Activated CD4-positive, CD25-positive, alpha-beta regulatory T cell treated with anti-CD3 and anti-CD28 coated beads, Interleukin-2, amount 50 U/mL, for 16 hours (primary cell): ENCODE measurements at regions not wholly inside any gene's neighbourhood (a gene's known extent, or its start where the extent isn't known, plus 50 kb on each side); places are given as distances from the start of the nearest gene placed in this dataset.

Source experiments
- DNase-seq: peaks from one replicate; pipeline ENCODE4 v3.0.0-alpha.2; 2020; ENCODE audit warnings: low read depth, low spot score

DNA sequence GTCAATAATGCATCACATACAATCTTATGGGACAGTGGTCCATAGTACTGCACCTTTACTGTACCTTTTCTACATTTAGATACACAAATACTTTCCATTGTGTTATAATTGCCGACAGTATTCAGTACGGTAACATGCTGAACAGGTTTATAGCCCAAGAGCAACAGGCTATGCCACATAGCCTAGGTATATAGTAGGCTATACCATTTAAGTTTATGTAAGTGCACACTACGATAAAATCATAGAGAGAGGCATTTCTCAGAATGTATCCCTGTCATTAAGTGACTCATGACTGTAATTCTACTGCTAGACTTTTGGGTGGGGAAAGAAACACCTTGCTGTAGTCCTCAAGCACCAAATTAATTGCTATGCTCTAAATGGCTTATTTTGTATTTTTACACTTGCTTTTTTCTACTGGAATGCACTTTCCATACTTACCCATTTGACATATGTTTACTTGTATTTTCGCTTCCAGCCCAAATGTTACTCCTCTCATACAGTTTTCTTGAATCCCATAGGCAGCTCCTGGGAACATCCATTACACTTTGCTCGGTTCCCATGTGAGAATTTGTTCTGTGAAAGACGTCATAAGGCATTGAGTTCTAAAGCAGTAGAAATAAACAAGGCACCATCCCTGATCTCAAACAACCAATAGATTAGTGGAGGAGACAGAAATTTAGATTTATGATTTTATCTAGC lies 714.0 kb upstream of the ID2 start:
- DNase-seq, result no peak

DNA sequence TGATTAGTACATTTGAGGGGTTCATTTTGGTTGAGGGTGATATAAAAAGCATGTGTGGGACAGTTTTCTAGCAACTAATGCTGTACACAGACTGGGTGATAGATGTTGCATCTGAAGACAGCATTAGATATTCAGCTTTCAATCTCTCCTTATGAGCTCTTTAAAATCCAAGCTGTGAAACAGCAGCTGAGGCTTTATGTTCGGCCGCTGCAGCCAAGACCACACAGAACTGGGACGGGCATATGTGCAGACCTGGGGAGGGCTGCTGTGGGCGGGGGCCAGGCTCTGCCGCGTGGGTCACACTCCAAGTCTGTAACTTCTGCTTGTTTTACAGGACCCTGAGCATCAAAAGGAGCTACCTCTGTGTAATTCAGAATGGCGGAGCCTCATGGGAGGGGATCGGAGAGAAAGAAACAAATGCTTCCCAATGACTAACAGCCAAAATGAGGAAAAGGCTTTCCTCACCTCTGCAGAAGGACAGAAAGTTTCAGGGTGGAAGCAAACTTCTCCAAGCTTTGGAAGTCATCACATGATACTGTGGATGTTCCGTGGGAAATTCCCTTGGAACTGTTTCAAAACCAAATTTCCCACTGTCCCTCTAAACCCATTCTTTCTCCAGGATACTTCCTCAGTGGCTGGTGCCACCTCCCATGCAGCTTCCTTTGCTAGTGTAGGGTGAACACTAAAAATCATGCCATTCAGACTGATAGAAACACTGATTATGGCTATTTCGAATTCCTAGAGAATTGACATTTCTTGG lies 711.9 kb upstream of the ID2 start:
- no peak for DNase-seq

DNA sequence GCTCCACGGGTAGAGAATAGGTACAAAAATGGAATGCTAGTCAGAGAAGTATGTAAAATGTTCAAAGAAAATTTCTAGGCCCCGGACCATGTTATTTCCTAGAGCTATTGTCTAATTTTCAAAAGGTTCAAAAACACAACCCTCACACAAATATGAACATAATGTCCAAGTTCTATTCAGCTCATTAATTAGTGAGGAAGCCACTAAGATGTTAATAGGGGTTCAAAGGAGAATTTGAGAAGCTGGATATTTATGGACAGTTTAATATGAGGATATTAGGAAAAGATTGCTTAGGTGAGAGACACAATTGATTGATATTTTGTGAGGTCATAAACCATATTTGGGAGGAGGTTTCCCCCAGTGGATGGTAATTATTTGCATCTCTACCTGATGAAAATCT lies 710.6 kb upstream of the ID2 start:
- DNase-seq, result no peak

DNA sequence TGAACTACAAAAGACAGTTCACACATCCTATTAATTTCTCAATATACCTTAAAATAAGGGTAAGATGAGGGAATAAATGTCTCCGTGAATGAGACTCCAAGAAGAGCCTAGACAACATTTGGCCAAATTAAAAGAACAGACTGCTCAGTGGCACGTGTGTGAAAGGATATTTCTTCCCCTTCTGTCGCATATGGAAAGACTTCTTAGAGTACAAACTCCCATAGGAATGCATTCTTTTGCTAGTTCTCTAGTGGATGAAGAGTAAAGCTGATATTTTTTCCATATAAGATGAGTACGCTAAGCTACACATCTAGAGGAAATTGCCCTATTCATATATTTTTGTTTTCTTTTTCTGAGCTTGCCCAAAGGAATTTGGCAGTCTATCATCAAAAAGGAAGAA lies 710.0 kb upstream of the ID2 start:
- no peak for DNase-seq

DNA sequence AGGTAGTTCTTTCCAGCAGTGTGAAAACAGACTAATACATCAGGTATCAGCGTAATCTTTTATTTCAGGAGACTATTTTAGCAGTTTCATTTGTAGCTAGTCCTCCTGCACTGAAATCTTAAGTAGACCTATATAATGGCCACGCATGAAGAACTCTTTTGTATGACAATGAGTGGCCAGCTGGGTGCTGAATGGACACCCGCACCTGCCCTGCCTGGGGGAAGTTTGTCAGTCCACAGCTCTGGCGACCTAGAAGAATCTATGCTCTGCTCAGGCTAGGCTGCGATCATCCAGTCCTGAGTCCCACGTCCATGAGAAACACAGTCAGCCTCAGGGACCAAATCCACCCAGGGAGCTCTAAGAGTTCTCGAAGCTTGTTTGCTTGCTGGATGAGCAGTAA lies 709.2 kb upstream of the ID2 start:
- no peak for DNase-seq

DNA sequence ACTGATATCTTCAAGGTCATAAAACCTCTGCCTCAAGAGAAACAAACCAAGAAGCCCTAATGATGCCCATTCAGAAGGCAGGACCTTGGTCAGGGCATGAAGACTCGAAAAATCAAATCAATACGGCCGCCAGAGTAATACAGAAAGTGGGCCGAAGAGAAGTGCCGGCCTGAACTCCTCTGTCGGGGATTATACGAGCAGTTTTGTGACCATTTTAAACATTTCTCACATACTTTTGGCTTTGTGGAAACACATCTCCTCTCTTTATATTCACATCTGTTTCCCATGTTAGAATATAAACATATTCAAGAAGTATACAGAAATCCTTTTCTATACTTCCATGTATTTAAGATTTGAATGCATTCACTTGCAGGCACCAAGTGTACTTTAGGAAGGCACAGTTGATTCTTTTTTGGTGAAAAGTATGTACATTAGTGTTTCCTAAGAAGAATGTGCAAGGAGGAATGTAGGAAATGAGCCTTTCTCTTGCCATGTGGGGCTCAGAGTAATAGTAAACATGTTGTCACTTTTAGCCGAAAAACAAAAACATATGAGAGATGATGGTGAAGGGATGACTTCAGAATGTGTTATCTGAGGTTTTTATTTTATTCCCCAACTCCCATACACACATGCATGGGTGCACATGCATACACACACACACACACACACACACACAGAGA lies 707.9 kb upstream of the ID2 start:
- no peak for DNase-seq

DNA sequence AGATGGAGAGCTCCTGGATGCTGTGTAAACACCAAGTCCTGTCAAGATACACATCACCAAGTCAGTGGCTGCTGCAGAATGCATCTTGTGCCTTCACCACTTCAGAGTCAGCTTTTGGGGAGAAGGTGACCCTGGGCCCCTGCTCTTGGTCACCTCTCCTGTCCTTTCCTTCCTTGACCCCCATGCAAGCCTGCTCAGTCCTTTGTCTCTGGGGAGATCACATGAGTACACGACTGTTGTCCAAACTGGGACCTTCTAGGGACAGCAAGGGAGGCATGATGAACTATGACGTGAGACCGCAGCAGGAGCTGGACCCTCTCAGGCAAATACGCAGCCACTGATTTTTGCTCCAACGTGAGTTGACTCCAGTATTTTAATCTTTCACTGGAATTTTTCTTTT lies 706.9 kb upstream of the ID2 start:
- DNase-seq, result no peak

DNA sequence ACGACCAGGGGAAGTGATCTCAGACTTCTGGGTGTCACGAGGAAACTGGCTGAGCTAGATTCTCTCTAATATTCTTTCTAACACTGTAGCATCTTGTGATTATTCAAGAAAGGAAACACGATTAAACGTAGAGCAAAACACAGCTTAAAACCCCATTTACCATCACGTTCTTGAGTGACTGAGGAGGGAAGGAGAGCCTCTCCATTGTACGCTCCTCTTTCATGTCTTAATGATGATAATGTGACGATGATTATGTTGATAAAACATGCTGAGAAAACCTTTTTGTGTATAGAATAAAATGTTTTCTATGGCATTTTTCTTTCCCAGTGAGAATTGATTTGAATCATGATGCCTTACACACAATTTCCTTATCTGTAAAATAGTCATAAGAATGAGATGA lies 705.6 kb upstream of the ID2 start:
- no peak for DNase-seq

DNA sequence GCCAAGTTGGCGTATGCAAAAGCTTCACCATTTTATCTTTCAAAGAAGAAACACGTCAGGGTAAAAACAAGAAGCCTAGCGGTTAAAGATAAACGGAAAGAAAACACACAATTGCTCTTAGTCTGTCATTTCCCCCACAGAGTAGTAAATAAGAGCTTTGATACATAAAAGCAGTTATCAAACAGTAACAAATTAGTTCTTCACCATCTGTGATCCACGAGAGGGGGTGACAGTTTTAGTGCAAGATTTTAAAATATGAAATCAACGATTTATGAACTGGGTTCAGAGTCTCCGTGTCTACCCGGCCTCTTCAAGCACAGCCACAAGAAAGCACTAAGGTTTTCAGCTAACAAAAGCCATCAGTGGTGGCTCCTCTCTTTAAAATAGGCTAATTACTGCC lies 703.9 kb upstream of the ID2 start:
- DNase-seq, result no peak

DNA sequence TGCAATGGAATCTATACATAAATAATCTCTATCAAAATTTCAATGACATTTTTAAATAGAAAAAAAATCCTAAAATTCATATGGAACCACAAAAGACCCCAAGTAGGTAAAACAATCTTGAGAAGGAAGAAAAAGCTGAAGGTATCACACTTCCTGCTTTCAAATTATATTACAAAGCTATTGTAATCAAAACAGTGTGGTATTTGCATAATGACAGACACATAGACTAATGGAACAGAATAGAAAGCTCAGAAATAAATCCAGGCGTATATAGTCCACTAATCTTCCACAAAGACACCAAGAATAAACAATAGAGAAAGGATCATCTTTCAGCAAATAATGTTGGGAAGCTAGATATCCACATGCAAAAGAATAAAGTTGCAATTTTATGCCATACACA lies 699.8 kb upstream of the ID2 start:
- no peak for DNase-seq

DNA sequence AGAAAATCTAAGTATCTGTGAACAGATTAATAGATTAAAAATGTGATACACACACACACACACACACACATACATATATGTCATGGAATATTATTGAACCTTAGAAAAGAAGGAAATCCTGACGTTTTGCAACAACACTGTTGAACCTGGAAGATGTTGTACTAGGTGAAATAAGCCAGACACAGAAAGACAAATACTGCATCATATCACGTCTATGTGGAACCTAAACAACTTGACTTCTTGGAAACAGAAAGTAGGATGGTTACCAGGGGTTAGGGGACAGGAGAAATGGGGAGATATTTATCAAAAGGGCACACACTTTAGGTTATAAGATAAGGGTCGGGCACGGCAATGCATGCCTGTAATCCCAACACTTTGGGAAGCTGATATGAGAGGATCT lies 698.4 kb upstream of the ID2 start:
- no peak for DNase-seq

DNA sequence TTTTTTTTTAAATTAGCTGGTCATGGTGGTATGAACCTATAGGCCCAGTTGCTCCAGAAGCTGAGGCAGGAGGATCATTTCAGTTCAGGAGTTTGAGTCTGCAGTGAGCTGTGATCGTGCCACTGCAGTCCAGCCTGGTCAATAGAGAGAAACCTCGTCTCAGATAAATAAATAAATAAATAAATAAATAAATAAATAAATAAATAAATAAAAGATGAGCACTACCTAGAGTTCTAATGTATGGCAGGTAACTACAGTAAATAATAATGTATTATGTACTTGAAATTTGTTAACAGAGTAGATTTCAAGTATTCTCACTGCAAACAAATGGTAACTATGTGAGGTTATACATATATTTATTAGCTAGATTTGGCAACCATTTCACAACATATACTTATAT lies 697.9 kb upstream of the ID2 start:
- DNase-seq, result no peak

DNA sequence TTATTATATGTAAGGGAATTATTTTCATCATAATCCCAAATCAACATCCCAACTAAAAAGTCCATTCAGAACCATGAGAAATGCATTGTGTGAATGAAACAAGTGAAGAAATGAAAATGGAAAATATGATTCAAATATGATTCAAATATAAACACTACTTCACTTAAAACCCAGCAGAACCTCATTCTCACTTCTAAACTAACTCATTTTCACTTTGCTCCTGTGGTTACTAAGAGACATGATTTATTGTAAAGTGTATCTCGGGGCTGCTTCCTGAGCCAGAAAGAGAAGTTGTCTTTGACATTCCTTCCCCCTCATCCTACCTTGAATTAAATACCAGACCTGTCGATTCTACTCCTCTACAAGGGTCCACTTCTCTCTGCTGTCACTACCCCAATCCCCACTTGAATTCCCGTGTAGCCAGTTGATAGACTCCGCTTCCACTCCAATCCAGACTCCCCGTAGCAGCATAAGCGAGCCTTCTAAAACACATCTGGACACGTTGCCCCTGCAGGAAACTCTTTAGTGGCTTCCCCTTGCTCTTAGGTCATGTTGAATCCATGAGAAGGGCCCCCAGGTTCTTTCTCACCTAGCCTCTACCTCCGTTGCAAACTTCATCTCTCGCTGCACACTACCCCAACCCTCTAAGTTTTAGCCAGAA lies 697.0 kb upstream of the ID2 start:
- no peak for DNase-seq

DNA sequence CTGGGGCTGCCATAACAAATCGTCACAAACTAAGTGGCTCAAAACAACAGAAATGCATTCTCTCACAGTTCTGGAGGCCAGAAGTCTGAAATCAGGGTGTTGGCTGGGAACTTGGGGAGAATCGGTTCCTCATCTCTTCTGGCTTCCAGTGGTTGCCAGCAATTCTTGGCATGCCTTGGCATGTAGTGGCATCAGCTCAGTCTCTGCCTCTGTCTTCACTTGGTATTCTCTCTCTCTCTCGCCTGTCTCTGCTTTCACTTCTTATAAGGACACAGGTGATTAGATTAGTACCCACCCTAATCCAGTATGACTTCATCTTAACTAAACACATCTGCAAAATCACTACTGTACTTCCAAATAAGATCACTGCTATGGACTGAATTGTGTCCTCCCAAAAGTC lies 695.4 kb upstream of the ID2 start:
- no peak for DNase-seq

DNA sequence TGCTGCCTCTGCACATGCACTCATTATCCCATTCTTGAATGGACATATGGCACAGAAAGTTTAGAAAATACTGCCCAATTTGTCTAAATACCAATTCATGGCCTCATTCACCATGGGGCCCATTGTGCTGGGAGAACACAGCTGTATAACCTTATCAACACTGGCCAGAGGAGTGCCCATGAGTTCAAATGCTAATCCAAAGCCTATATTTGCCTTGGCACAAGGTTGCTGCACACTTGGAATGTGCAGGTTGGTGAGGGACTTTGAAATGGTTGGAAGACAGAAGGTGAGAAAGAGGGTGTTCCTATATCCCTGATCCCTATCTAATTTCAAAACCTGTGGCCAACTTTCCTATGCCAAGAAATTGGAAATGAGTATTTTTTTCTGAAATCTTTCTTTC lies 693.9 kb upstream of the ID2 start:
- no peak for DNase-seq

DNA sequence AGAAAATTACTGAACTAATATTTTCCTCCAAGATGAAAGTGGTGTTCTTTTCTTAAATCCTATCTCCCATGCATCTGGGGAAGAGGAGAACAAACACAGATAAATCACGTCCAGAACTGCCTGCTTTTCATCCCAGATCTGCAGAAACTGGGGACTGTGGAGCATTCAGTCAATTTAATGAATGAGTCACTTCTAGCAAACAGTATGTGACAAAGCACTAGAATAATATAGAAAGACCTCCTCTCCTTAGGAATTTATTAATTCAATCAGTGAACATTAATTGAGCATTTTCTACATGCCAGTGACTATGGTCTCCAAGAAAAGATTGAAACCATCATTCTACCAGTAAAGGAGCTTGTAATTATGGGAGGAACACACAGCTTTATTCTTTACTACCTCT lies 693.4 kb upstream of the ID2 start:
- DNase-seq, result no peak

DNA sequence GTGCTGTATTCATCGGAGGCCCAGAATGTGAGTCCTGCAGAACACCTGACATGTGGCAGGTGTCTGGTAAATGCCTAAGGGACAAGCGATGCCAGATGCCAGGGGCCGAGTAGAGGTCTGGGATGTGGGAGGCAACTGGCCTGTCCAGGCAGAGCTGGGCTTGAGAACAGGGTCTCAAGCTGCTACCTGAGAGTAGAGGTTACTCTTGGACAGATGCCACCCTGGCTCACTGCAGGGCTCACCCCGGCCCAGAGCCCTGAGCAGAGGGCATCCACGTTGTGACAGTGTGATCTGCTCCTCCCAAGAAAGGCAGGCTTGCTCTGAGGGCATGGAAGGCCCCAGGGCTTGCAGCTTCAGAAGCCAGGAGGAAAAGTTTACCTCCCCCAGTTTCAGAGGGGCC lies 692.0 kb upstream of the ID2 start:
- DNase-seq, result no peak

DNA sequence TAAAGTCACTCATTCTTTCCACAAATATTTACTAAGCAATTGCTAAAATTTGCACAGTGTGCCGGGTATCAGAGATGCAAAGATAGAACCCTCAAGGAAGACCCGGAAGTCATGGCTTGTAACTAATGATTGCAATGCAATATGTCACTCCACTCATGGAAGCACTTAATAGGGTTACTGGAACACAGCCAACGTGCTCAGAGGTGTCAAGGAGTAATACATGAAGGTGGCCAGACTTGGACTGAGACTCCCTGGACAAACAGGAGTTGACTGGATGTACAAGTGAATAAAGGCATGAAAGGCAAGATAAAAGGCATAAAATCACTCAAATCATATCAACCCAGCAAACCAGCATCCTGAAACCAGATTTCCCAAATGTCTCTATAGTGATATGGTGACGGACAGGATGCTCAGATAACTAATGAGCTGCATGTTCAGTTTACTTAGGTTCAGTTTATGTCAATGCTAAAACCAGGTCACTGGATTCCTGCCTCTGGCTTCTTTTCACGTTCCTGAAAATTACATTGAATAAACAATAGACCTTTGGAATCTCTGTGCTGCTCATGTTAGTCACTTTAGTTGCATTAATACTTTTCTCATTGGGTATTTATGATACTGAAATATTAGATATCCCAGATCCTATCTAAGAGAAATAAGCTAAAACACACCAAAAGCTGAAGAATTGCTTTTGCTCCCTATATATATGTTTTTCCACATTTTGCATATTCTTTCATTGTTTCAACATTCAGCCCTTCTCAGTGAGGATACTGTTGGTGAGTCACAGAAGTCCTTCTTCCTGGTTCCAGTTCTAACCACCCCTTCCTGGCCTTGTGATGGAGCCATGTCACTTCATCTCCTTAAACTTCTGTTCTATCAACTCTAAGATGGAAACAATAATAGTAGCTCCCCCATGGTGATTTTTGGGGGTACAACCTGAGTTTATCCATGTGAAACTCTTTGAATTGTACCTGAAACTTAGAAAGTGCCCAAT lies 688.9 kb upstream of the ID2 start:
- DNase-seq, result no peak

DNA sequence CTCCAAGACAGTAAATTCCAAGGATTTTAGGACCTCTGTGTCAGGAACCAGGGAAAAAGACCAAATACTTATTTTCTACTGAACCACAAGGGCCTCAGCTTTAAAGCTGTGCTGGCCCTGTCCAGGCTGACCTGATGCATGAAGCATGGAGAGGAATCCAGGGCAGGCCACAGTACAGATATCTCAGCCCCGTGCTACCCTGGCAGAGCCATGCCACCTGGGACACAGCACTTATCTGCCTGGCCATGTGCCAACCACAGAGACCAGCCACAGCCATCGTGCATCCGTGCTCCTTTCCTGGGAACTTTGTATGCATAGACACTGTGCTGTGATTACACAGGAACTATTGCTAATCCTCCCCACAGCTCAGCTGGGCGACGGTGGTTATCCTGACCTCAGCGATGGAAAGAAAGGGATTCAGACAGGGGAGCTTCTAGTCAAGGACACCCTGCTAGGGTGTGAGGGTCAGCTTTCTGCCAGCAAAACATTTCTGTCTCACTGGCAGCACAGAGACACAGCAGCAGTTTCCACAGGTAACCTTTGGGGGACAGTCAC lies 687.4 kb upstream of the ID2 start:
- DNase-seq, result no peak

DNA sequence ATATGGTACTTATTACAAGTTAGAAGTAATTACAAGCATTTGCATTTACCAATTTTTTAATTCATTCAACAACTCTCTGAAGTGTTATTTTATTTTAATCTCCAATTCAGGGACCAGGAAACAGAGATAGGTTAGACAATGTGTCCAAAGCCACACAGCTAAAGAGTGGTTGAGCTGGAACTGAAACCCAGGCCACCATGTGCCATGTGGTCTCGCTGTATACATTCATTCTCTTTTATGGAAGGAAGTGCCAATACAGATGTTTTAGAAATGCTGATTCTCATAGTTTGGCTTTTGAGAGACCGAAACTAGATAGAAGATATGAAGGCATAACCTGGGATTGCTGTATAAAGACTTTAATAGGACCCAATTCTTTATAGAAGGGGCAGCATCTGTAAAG lies 684.6 kb upstream of the ID2 start:
- DNase-seq, result no peak
